Fibroblast of lung (primary cell): ENCODE measurements at regions not wholly inside any gene's neighbourhood (a gene's known extent, or its start where the extent isn't known, plus 50 kb on each side); places are given as distances from the start of the nearest gene placed in this dataset.

Experiments
- DNase-seq, 2 donors: peaks; one replicate each; pipeline versions ENCODE4 v3.0.0 to v3.0.0-alpha.2; 2010; ENCODE audit warnings: low read depth in 2 of 2
- H2AFZ ChIP-seq: 2 replicates; pipeline ENCODE4 v1.5.1; 2012; ENCODE audit warnings: low read length, control low read depth, inconsistent platforms
- H3K27ac ChIP-seq: 2 replicates; pipeline ENCODE4 v1.5.1; 2011; ENCODE audit warnings: low read length, control low read depth; ENCODE audit not compliant: insufficient read depth
- H3K27me3 ChIP-seq: 2 replicates; pipeline ENCODE4 v1.5.1; 2011; ENCODE audit warnings: mild to moderate bottlenecking, low read length; ENCODE audit not compliant: control insufficient read depth, insufficient read depth
- H3K36me3 ChIP-seq: 2 replicates; pipeline ENCODE4 v1.5.1; 2011; ENCODE audit warnings: low read length; ENCODE audit not compliant: control insufficient read depth, insufficient read depth
- H3K4me1 ChIP-seq: 2 replicates; pipeline ENCODE4 v1.5.1; 2011; ENCODE audit warnings: low read length; ENCODE audit not compliant: control insufficient read depth, insufficient read depth; ENCODE audit errors: extremely low read depth
- H3K4me2 ChIP-seq: 2 replicates; pipeline ENCODE4 v1.5.1; 2011; ENCODE audit warnings: low read length, control low read depth; ENCODE audit not compliant: insufficient read depth; ENCODE audit errors: extremely low read depth
- H3K4me3 ChIP-seq, 4 experiments: fragments of 200-600 bp in 1 of 4; sonication (generic) in 1 of 4; replicated peaks in 1 of 4; 2 replicates each; pipeline ENCODE4 v1.5.1; 2011 to 2016; ENCODE audit warnings: low read length in 4 of 4, low read depth in 3 of 4, mild to moderate bottlenecking in 3 of 4, control low read depth in 2 of 4, inconsistent platforms in 1 of 4, mixed read lengths in 1 of 4; ENCODE audit not compliant: insufficient read depth in 1 of 4; ENCODE audit errors: control extremely low read depth in 1 of 4
- H3K79me2 ChIP-seq: 2 replicates; pipeline ENCODE4 v1.5.1; 2012; ENCODE audit warnings: mild to moderate bottlenecking, low read length, inconsistent platforms; ENCODE audit not compliant: control insufficient read depth, insufficient read depth
- H3K9ac ChIP-seq: 2 replicates; pipeline ENCODE4 v1.5.1; 2011; ENCODE audit warnings: mild to moderate bottlenecking, low read length, control low read depth; ENCODE audit not compliant: insufficient read depth
- H3K9me3 ChIP-seq: 2 replicates; pipeline ENCODE4 v1.5.1; 2012; ENCODE audit warnings: low read depth, low read length; ENCODE audit not compliant: control insufficient read depth, insufficient read depth
- H4K20me1 ChIP-seq: 2 replicates; pipeline ENCODE4 v1.5.1; 2011; ENCODE audit warnings: low read length; ENCODE audit not compliant: control insufficient read depth, insufficient read depth; ENCODE audit errors: extremely low read depth
- CTCF ChIP-seq, 2 donors: IDR thresholded peaks in 1 of 2; conservative IDR thresholded peaks in 1 of 2; 1 replicate in 1 of 2; 2 replicates in 1 of 2; pipeline ENCODE4 v1.5.1; 2011 to 2012; ENCODE audit warnings: low read length in 2 of 2, control low read depth in 1 of 2, inconsistent platforms in 1 of 2, low read depth in 1 of 2, mild to moderate bottlenecking in 1 of 2
- EZH2 ChIP-seq: IDR thresholded peaks from 2 replicates; pipeline ENCODE4 v1.5.1; 2012; ENCODE audit warnings: low read length, control low read depth, mild to moderate bottlenecking; ENCODE audit errors: missing control alignments

GRCh38 chr3:146685050-146685814 is 80.1 kb upstream of the PLSCR5 start:
- Histone ChIP-seq H3K4me2 (no peak overlapping the region), H3K79me2 (no peaks in the 10 kb centered on the region), H4K20me1 (no peaks in the 10 kb centered on the region), H3K9me3 (no peaks in the 10 kb centered on the region), H3K4me3 (no peak overlapping the region), H3K9ac (no peak overlapping the region), H3K4me1 (no peaks in the 10 kb centered on the region), H3K27me3 (no peaks in the 10 kb centered on the region), H2AFZ (no peak overlapping the region), H3K36me3 (no peaks in the 10 kb centered on the region), H3K27ac (no peak overlapping the region)
- no peak for TF ChIP-seq EZH2
- TF ChIP-seq CTCF (conservative IDR thresholded peaks at IDR 0.05 in 1 of 2, IDR thresholded peaks at IDR 0.05 in 1 of 2; ENCODE audit: low read depth in 1 of 2, low read length in 2 of 2): no peak
- DNase-seq: no peak

GRCh38 chr3:146682171-146682570 is 77.0 kb upstream of the PLSCR5 start:
- Histone ChIP-seq H3K36me3 (no peaks in the 10 kb centered on the region), H3K27ac (no peak overlapping the region), H4K20me1 (no peaks in the 10 kb centered on the region), H3K4me2 (no peak overlapping the region), H3K4me3 (no peak overlapping the region), H3K27me3 (no peaks in the 10 kb centered on the region), H2AFZ (no peak overlapping the region), H3K9ac (no peak overlapping the region), H3K79me2 (no peaks in the 10 kb centered on the region), H3K9me3 (no peaks in the 10 kb centered on the region), H3K4me1 (no peaks in the 10 kb centered on the region)
- TF ChIP-seq EZH2: no peak
- TF ChIP-seq CTCF (conservative IDR thresholded peaks at IDR 0.05 in 1 of 2, IDR thresholded peaks at IDR 0.05 in 1 of 2; ENCODE audit: low read depth in 1 of 2, low read length in 2 of 2): no peak
- peak in 1 of 2 donors; percentile 69 for DNase-seq

- no peaks in the 10 kb centered on the region for H3K79me2 ChIP-seq
- H3K9ac ChIP-seq: no peak overlapping the region
- H3K4me1 ChIP-seq: no peaks in the 10 kb centered on the region
- no peaks in the 10 kb centered on the region for H3K9me3 ChIP-seq
- H3K4me3 ChIP-seq: no peak overlapping the region
- H3K4me2 ChIP-seq: no peak overlapping the region
- H4K20me1 ChIP-seq: no peaks in the 10 kb centered on the region
- DNase-seq: no peak
- no peak overlapping the region for H2AFZ ChIP-seq
- no peak for TF ChIP-seq EZH2
- no peak overlapping the region for H3K27ac ChIP-seq
- no peaks in the 10 kb centered on the region for H3K36me3 ChIP-seq
- no peaks in the 10 kb centered on the region for H3K27me3 ChIP-seq
These were observed 75.5 kb upstream of the PLSCR5 start for GRCh38 chr3:146680617-146681016.
